Endothelial cell of umbilical vein (primary cell): ENCODE measurements at regions not wholly inside any gene's neighbourhood (a gene's known extent, or its start where the extent isn't known, plus 50 kb on each side); places are given as distances from the start of the nearest gene placed in this dataset.

Experiments used
- BruUV-seq: library from RNA; stranded (reverse); fragments of 400-500 nt; replicated peaks from 2 replicates; lab custom pipeline; 2021; lab: Mats Ljungman, UMichigan
- CTCF ChIA-PET: fragments of 300-600, 350-600 bp; sonication (Branson Sonifier 250); formaldehyde crosslinking; loops from one replicate; lab custom pipeline; 2021; ENCODE audit warnings: antibody characterized with exemption, inconsistent platforms; lab: Charles Lee
- POLR2A ChIA-PET: fragments of 300-600, 350-600 bp; sonication (Branson Sonifier 250); formaldehyde crosslinking; loops from one replicate; lab custom pipeline; 2021; ENCODE audit warnings: antibody characterized with exemption, inconsistent platforms; lab: Charles Lee
- DNase-seq: peaks from one replicate; pipeline ENCODE4 v3.0.0-alpha.2; 2011; ENCODE audit warnings: low read depth, low spot score
- FAIRE-seq: peaks from 2 replicates; lab custom pipeline; 2011; peaks lifted over from hg19 to GRCh38; lab: Jason Lieb, UNC
- H2AFZ ChIP-seq: 2 replicates; pipeline ENCODE4 v1.6.0; 2012; ENCODE audit warnings: low read depth, low read length, control low read depth, inconsistent platforms
- H3K27ac ChIP-seq: 2 replicates; pipeline ENCODE4 v1.5.1; 2011; ENCODE audit warnings: low read depth, mild to moderate bottlenecking, control low read depth, low read length, moderate library complexity; ENCODE audit not compliant: insufficient read depth
- H3K27me3 ChIP-seq, 2 experiments: 2 replicates each; pipeline versions ENCODE4 v1.6.0 to v1.6.1; 2011; ENCODE audit warnings: low read length in 2 of 2, mixed read lengths in 1 of 2; ENCODE audit not compliant: control insufficient read depth in 2 of 2, insufficient read depth in 2 of 2
- H3K36me3 ChIP-seq, 2 experiments: 2 replicates in 1 of 2; 3 replicates in 1 of 2; pipeline ENCODE4 v1.5.1; 2011; ENCODE audit warnings: low read length in 2 of 2, mild to moderate bottlenecking in 1 of 2, moderate library complexity in 1 of 2; ENCODE audit not compliant: control insufficient read depth in 2 of 2, insufficient read depth in 2 of 2; ENCODE audit errors: extremely low read depth in 1 of 2
- H3K4me1 ChIP-seq: 3 replicates; pipeline ENCODE4 v1.5.1; 2011; ENCODE audit warnings: mild to moderate bottlenecking, low read length; ENCODE audit not compliant: control insufficient read depth, insufficient read depth; ENCODE audit errors: extremely low read depth
- H3K4me2 ChIP-seq: 2 replicates; pipeline ENCODE4 v1.6.1; 2011; ENCODE audit warnings: low read length, control low read depth, mixed read lengths; ENCODE audit not compliant: insufficient read depth
- H3K4me3 ChIP-seq, 3 experiments: fragments of 200-600 bp in 1 of 3; sonication (generic), shearing (Covaris generic) in 1 of 3; replicated peaks in 1 of 3; 2 replicates each; pipeline ENCODE4 v1.5.1; 2011 to 2016; ENCODE audit warnings: control low read depth in 3 of 3, low read length in 3 of 3, mild to moderate bottlenecking in 2 of 3, inconsistent platforms in 1 of 3, low read depth in 1 of 3, moderate library complexity in 1 of 3; ENCODE audit not compliant: insufficient read depth in 1 of 3
- H3K79me2 ChIP-seq: 2 replicates; pipeline ENCODE4 v1.6.0; 2012; ENCODE audit warnings: low read length, inconsistent platforms; ENCODE audit not compliant: control insufficient read depth, insufficient read depth
- H3K9ac ChIP-seq: replicated peaks from 2 replicates; pipeline ENCODE3; 2011; ENCODE audit warnings: low read length, control low read depth; ENCODE audit not compliant: insufficient read depth; ENCODE audit errors: extremely low read depth
- H3K9me1 ChIP-seq: replicated peaks from 3 replicates; pipeline ENCODE4 v1.6.0; 2011; ENCODE audit warnings: mild to moderate bottlenecking, low read length; ENCODE audit not compliant: control insufficient read depth, insufficient read depth; ENCODE audit errors: extremely low read depth
- H3K9me3 ChIP-seq: replicated peaks from 2 replicates; pipeline ENCODE4 v1.5.1; 2012; ENCODE audit warnings: low read length, inconsistent platforms; ENCODE audit not compliant: control insufficient read depth, insufficient read depth
- H4K20me1 ChIP-seq: replicated peaks from 2 replicates; pipeline ENCODE3; 2011; ENCODE audit warnings: mild to moderate bottlenecking, low read length; ENCODE audit not compliant: control insufficient read depth, insufficient read depth; ENCODE audit errors: extremely low read depth
- CTCF ChIP-seq, 2 donors: IDR thresholded peaks; 1 replicate in 1 of 2; 2 replicates in 1 of 2; pipeline ENCODE4 v1.5.1; 2011; ENCODE audit warnings: low read length in 2 of 2, mild to moderate bottlenecking in 2 of 2, moderate library complexity in 2 of 2, control low read depth in 1 of 2, inconsistent platforms in 1 of 2, low read depth in 1 of 2; ENCODE audit not compliant: insufficient read depth in 1 of 2; ENCODE audit errors: extremely low read depth in 1 of 2
- EZH2 ChIP-seq: IDR thresholded peaks from 2 replicates; pipeline ENCODE4 v1.6.1; 2012; ENCODE audit warnings: borderline replicate concordance, low read depth, mild to moderate bottlenecking, moderate library complexity, low read length, inconsistent platforms; ENCODE audit not compliant: severe bottlenecking
- FOS ChIP-seq: IDR thresholded peaks from 2 replicates; pipeline ENCODE4 v1.6.1; 2011; ENCODE audit warnings: mild to moderate bottlenecking, low read length, moderate library complexity, borderline replicate concordance; ENCODE audit not compliant: insufficient read depth
- GATA2 ChIP-seq: IDR thresholded peaks from 2 replicates; pipeline ENCODE4 v1.7.0; 2011; ENCODE audit warnings: low read depth, mild to moderate bottlenecking, moderate library complexity, mixed read lengths, low read length; ENCODE audit not compliant: insufficient read length, insufficient read depth
- MAX ChIP-seq: IDR thresholded peaks from 2 replicates; pipeline ENCODE4 v1.6.1; 2011; ENCODE audit not compliant: insufficient read depth, insufficient read length
- POLR2A ChIP-seq: IDR thresholded peaks from 2 replicates; pipeline ENCODE4 v1.6.1; 2012; ENCODE audit warnings: low read depth, mild to moderate bottlenecking, control low read depth, low read length
- POLR2AphosphoS5 ChIP-seq: IDR thresholded peaks from 2 replicates; pipeline ENCODE4 v1.6.1; 2012; ENCODE audit warnings: low read depth, mild to moderate bottlenecking, control low read depth, low read length, moderate library complexity; ENCODE audit not compliant: insufficient read depth
- dilution Hi-C: fragments of 300-500 bp; cut with MboI; formaldehyde crosslinking; loops from one replicate; pipeline ENCODE4 v1.15.0; 2019; ENCODE audit warnings: low sequenced_read_pairs; ENCODE audit not compliant: extremely low pct_ligation_motif_present
- intact Hi-C: fragments of 100-400 bp; cut with micrococcal nuclease; formaldehyde crosslinking; loops from one replicate; pipeline ENCODE4 v1.10.0; 2022

- FAIRE-seq (no peak), DNase-seq (no peak)
- H3K27me3 ChIP-seq, result no peaks in the 10 kb centered on the region
- H3K9me3 ChIP-seq, result no peaks in the 10 kb centered on the region
- POLR2A ChIA-PET, result no interaction called here
- CTCF ChIA-PET, result interaction anchor here (1.2 to 1.7 kb wide), 3 partner anchors 14 to 38 kb away, joined by 3 to 4 read pairs (median 4); no protein-coding TSS in a partner anchor
- H3K27ac ChIP-seq, result no peak overlapping the region
- TF ChIP-seq POLR2A (no peak), MAX (no peak), CTCF (IDR thresholded peaks at IDR 0.05; ENCODE audit: extremely low read depth in 1 of 2, insufficient read depth in 1 of 2, low read depth in 1 of 2, low read length in 2 of 2) (no peak), GATA2 (no peak), EZH2 (no peak), POLR2AphosphoS5 (no peak), FOS (no peak)
- H3K9ac ChIP-seq, result no peak overlapping the region
- no TSS peak for BruUV-seq
- H3K4me2 ChIP-seq, result no peak overlapping the region
- dilution Hi-C loops, result no loop called here
- no peaks in the 10 kb centered on the region for H3K79me2 ChIP-seq
- intact Hi-C loops, result no loop called here
- H2AFZ ChIP-seq, result no peak overlapping the region
- H3K9me1 ChIP-seq, result no peaks in the 10 kb centered on the region
- H3K36me3 ChIP-seq, result no peaks in the 10 kb centered on the region
- H4K20me1 ChIP-seq, result no peaks in the 10 kb centered on the region
- no peak overlapping the region for H3K4me3 ChIP-seq
- H3K4me1 ChIP-seq, result no peaks in the 10 kb centered on the region
Observed at GRCh38 chr17:5800646-5801045, 216.3 kb upstream of the NLRP1 start.
